Vagina (tissue), 2 donors: ENCODE measurements at regions not wholly inside any gene's neighbourhood (a gene's known extent, or its start where the extent isn't known, plus 50 kb on each side); places are given as distances from the start of the nearest gene placed in this dataset.

Experiments used
- POLR2AphosphoS5 ChIP-seq, 2 donors: sonication (generic); formaldehyde crosslinking; IDR thresholded peaks; one replicate each; pipeline ENCODE4 v1.9.0; 2017; ENCODE audit warnings: antibody characterized with exemption in 2 of 2, mild to moderate bottlenecking in 2 of 2, low read depth in 1 of 2; ENCODE audit not compliant: insufficient read depth in 1 of 2
- TF ChIP-seq, protein P1 (sequence below), 3 experiments: fragments of 450-650 bp in 2 of 3; fragments of 200-600 bp in 1 of 3; sonication (generic) in 1 of 3; IDR thresholded peaks; one replicate each; pipeline ENCODE4 v1.5.1; 2017 to 2019; ENCODE audit warnings: antibody characterized with exemption in 3 of 3, mild to moderate bottlenecking in 2 of 3, moderate library complexity in 2 of 3

DNA sequence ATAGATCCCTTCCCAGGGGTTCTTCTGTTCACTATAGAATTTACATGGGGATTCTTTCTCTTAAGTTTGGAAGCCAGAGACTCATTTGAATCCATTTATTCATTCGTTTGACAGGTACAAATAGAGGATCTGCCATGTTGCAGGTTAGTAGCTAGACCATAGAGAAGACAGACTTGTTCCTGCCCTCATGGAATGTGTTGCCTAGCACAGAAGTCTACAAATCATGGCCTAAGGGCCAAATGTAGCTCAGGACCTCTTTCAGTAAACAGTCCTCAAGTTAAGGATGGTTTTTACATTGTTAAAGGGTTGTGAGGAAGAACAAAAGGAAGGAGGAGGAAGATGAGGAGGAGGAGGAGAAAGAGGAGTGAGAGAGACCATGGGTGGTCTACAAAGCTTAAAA is 114.7 kb upstream of the SLC44A1 start:
- TF ChIP-seq, protein P1, sequence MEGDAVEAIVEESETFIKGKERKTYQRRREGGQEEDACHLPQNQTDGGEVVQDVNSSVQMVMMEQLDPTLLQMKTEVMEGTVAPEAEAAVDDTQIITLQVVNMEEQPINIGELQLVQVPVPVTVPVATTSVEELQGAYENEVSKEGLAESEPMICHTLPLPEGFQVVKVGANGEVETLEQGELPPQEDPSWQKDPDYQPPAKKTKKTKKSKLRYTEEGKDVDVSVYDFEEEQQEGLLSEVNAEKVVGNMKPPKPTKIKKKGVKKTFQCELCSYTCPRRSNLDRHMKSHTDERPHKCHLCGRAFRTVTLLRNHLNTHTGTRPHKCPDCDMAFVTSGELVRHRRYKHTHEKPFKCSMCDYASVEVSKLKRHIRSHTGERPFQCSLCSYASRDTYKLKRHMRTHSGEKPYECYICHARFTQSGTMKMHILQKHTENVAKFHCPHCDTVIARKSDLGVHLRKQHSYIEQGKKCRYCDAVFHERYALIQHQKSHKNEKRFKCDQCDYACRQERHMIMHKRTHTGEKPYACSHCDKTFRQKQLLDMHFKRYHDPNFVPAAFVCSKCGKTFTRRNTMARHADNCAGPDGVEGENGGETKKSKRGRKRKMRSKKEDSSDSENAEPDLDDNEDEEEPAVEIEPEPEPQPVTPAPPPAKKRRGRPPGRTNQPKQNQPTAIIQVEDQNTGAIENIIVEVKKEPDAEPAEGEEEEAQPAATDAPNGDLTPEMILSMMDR (IDR thresholded peaks at IDR 0.05) = no peak
- no peak for TF ChIP-seq POLR2AphosphoS5 (IDR thresholded peaks at IDR 0.05; ENCODE audit: insufficient read depth in 1 of 2, low read depth in 1 of 2)
